HG03432 (cell line): ENCODE measurements at regions not wholly inside any gene's neighbourhood (a gene's known extent, or its start where the extent isn't known, plus 50 kb on each side); places are given as distances from the start of the nearest gene placed in this dataset.

Experiments
- ATAC-seq: cut with Tn5 transposase; IDR thresholded peaks from one replicate; pipeline ENCODE4 v1.9.1; 2021; ENCODE audit warnings: mild to moderate bottlenecking, moderate library complexity; ENCODE audit not compliant: unreplicated experiment

DNA sequence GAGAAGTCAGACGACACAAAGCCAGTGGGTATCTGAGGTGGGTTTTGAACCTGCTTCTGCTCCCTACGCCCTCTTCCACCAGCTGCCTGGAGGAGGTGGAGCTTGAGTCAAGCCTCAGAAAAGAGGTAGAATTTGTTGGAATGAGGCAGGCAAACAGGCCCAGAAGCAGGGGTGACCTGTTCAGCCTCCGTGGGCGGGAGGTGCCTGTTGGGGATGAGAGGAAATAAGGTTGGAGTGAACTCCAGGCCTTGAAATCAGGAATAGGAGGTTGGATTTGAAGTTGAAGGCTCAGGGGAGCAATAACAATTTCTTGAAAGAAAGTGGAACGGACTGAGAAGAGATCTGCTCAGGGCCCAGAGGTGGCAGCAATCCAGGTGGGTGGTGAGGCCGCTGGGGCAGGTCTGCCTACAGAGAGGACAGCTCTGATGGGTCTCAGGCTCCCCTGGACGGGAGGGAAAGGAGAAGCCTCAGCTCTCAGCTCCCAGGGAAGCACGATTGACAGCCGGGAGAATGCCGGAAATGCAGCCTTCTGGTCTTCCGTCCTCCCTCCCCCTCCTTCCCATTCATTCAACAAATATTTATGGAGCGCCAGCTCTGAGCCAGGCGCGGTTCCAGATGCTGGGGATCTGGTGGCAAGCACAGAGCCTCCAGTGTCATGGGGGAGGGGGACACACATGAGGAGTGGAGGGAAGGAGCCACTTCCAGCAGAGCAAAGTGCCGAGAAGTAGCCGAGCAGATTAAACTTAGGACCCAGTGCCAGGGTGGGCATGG, 61.9 kb upstream of the CIBAR2 start:
- no peak for ATAC-seq

DNA sequence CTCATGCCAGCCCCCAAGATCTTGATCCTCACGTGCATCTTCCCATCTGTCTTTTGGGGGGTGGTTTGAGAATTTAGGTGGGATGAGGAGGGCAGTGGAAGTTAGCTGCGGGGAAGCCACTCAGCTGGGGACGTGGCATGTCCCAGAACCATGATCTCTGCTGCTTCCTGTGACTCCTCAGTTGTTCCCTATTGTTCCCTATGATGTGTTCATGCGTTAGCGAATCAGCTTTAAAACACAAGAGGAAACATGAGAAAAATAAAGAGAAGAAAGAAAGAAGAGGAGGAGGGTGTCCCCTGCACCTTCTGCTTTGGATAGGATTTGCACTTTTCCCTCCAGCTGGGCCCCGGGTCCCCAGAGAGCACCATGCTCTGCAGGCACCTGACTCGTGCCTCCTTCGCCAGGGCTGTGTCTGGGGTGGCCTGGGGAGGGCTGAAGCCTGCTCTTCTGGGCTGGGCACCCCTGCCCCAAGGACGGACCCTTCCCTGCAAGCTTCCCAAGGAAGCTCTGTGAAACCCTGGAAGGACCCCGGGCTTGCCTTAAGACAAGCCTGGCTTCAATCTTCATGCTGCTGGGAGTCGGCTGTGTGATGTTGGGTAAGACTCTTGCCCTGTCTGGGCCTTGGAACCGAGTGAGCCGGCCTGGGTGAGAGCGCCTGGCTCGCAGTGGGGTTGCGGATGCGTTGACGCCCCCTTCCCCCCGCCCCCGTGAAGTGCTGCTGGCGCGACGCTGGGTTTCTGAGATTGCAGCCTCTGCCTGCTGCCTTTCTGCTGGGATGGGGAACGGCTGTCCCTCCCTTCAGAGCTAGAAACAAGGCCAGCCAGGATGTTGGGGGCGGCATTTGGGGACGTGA, 62.8 kb upstream of the CIBAR2 start:
- ATAC-seq, result no peak

DNA sequence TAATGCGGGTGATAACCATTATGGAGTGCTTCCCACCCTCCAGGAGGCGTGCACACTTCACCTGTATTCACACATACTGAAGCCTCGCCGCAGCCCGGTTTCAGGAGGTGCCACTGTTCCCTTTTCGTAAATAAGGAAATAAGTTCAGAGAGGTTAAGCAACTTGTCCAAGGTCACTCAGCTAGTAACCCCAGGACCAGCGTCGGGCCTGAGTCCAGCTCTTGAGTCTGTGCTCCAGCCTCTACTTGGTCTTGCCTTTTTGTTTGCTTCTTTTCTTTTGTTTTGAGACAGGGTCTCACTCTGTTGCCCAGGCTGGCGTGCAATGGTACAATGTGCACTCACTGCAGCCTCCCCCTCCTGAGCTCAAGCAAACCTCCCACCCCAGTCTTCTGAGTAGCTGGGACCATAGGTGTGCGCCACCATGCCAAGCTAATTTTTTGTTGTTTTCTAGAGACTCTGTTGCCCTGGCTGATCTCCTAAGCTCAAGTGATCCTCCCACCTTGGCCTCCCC, 63.5 kb upstream of the CIBAR2 start:
- ATAC-seq, result no peak

DNA sequence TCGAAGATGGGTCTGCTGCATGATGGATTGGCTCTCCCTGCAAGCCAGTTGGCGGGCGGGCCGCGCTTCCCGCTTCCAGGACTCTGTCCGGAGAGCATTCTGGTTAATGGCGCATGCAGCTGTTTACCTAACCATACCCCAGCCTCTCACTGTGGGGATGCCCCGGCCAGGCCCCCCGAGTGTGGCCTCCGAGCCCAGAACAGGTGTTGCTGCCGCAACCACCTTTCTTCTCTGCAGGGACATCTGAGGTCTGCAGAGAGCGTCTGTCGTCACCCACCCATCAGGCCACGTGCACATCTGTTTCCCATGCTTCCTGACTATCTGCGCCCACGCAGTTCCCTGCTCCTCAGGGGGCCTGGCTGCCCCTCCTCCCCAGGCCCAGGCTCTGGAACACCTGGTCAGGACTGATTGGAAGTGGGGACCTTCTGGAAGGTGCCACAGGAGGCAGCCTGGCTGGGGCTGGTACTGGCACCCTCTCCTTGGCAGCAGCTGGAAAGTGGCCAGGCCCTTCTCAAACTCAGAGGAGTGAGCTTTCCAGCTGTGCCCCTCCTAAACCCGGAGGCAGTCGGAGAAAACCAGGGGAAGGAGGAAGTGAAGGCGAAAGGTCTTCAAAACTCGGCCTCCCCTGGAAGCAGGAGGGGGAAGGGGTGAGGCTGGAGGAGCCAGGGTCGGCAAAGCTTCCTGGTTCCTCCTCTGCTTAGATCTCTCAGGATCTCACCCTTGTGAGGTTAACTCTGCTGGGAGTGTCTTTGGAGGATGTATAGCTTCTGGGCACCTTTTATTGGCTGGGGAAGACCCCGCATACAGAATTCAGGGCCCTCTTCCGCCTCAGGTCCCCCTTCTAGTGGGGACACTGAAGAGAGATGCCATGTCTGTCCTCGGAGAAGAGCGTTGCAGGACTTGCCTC, 64.5 kb upstream of the CIBAR2 start:
- no peak for ATAC-seq

DNA sequence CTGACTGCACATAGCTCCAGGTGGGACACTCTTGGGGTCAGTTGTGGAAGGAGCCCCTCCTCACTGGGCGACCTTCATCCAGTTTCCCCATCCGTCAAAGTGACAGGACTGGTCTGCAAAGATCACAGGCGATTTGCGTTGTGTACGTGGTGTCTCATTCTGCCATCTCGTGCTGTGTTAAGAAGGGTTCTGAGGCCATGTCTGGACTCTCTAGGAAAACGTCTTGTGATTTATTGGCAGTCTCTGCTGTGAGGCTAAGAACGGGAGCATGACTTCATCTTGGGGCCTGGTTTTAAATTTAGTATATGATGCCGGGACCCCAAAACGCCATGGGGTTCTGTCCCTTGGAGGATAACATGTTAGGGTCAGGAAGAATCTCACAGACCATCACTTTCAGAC, 65.2 kb upstream of the CIBAR2 start:
- ATAC-seq, result no peak

DNA sequence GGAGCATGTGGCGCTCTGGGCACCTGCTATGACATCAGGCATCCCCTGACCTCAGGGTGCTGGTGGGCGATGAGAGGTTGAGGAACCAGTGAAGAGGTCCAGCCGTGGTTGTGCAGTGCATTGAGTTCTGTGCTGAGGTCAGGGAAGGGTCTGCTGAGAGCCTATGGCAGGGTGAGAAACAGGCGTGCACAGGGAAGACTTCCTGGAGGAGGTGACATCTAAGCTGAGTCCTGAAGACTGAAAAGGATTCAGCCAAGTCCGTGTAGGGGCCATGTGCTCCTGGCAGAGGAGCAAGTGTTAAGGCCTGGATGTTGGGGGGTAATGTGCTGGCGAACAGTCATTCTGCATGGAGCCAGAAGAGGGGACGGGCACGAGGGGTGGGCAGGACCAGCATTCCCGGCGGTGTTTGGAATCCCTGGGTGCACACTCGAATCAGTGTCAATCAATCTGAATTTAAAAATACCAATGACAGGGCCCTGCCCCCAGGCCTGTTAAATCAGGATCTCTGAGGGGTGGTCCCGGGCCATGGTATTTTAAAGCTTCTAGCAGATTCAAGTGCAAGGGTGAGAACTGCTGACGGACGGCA, 65.8 kb upstream of the CIBAR2 start:
- ATAC-seq, result no peak

DNA sequence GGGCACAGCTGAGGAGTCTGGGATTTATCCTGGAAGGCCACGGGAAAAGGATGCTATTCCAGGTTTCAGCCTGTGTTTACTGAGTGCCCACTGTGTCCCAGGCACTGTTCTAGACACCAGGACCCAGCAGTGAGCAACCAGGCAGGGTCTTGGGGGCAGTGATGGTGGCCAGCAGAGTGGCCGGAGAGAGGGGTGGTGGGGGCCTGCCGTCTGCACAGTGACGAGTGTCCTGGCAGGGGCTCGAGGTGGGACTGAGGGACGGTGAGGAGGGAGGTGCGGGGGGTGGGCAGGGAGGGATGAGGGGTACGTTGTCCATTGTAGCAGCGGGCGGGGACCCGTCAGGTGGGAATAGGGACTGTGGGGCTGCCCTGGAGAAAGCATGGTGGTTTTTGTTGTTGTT, 66.3 kb upstream of the CIBAR2 start:
- ATAC-seq, result no peak

DNA sequence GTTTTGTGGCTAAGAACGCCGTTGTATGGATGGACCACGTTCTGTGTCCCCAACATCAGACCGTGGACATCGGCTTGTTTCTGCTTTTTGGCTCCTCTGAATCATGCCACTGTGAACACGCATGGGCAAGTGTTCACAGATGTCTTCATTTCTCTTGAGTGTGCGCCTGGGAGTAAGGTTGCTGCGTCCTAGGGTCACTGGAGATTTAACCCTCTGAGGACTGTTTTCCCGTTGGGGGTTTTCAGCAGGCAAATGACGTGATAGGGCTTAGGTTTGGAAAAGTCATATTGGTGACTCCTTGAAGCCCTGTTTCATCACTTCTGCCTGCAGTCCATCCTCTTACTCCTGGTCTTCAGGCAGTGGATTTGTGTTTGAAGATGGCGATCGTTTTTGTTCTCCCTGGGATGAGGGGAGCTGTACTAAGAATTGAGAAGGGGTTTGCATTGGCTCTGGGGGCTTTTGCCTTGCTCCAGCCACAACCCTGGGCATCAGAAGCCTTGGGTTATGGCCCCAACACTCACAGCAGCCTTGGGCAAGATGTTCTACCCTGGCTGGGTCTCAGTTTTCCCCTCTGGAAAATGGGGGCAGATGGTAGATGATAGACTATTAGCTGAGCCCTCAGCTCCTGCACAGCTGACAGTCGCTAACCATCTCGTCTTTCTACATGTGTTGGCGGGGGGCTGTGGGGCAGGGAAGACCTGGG, 67.2 kb upstream of the CIBAR2 start:
- no peak for ATAC-seq

DNA sequence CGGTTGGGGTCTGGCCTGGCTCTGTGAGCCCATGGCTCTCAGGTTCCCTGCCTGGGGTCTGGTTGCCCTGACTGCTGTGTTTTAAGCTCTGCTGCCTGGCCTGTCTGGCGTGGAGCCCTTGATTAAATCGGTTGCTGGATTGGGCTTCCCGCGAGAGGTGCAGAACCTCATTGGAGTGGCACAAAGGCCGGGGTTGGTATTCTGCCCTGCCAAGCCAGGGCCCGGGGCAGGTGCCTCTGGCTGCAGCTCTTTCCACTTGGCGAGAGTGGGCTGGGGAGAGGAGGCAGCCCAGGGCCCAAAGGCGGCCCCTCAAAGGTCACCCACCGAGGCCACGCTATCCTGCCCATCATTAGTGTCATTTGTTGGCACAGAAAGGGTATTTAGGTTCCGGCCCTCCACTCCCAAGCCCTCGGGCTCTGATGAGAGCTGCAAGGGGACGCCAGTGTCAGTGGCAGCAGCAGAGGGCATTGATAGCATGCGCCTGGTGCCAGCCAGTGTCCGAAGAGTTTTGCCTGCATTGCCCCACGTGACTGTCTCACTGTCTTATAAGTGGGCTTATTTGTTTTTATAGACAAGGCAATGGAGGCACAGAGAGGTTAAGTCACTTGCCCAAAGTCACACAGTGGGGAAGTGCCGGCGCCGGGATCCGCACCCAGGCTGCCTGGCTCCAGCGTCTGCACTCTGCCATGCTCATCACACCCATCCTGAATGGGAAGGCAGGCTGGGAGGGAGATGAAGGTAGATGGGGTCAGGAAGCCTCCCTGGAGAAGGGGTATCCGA, 68.0 kb upstream of the CIBAR2 start:
- no peak for ATAC-seq

DNA sequence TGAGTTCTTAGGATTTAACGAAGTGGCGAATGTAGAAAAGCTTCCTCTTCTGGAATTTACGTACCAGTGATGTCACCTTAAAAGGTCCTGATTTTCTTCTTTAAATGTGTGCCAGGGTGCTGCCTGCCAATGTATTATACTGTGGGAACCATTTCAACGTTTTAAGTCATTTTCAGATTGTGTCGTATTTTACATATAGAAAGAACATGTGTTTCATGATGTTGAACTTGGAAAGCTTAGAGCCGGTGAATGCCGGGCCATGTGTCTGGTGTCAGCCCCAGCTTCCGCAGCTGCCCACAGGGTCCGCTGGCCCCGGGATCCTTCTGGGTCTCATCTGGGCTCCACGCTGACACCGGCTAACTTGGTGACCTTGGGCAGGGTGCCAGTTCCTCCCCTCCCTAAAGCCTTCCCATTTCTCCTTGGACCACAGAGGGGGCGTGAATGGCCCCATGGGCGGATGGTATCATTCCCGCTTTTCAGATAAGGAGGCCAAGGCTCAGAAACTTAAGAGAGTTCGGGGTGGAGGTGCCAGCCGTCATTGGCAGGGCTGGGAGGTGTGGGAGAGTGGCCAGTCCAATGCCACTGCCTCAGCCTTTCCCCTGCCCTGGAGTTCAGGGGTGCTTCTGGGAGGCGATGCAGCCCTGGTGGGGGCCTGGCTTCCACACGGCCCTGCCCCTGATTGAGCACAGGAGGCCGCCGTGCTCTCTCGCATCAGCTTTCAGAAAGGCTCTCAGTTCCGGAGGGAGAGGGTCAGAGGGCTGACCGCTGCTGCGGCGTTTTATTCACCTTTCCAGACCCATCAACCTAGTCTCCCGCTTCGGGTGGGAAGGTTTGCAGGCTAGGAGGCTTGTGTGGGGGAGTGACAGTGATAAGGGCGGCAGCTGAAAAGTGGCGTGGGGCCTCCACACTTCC, 68.8 kb upstream of the CIBAR2 start:
- ATAC-seq, result no peak

DNA sequence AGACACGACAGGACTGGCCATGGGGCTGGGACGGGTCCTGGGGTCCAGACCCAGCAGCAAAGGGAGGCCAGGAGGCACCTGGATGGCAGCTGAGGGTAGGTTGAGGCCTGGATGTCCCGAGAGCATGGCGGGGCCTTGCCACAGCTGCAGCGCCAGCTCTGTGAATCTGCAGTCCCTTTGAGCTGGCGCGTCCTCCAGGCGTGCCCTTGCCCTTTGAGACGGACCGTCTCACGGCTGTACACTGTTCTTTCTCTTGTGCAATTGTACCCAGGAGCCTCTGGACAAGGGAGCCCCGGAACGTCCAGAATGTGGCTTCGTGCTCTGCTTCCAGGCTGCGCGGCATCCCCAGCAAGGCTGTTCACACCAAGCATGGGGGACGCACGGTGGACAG, 69.5 kb upstream of the CIBAR2 start:
- no peak for ATAC-seq

DNA sequence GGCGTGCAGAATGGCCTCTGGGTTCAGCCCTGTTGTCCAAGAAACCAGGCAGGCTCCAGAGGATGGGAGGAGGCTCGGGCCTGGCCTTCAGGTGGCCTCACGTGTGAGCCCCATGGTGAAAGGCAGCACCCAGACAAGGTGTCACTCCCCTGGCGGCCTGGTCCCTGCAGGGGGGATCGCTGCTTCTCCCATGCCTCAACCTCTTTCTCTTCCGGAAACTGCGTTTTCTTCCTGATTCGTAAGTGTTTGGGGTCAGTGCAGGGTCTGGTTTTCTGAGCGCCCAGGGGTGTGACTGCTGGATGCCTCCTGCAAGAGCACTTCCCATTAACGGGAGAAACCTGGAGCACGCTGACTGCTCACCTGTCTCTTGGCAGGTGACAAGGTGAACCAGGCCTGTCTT, 70.0 kb upstream of the CIBAR2 start:
- ATAC-seq, result no peak

DNA sequence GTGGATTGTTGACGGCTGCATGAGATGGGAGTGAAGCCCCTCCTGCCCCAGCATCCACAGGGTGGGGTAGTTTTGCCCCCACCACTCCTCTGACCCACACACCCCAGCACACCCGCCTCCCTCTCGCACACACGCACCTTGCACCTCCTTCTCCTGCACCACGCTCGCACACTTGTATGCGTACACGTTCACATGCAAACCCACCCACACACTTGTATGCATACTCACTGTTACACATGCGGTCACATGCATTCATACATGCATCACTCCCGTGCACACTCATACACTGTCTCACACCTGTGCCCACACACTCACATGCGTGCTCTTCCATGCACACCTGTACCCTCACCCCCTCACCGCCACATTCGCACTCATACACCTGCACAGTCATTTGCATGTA, 70.5 kb upstream of the CIBAR2 start:
- ATAC-seq, result no peak

DNA sequence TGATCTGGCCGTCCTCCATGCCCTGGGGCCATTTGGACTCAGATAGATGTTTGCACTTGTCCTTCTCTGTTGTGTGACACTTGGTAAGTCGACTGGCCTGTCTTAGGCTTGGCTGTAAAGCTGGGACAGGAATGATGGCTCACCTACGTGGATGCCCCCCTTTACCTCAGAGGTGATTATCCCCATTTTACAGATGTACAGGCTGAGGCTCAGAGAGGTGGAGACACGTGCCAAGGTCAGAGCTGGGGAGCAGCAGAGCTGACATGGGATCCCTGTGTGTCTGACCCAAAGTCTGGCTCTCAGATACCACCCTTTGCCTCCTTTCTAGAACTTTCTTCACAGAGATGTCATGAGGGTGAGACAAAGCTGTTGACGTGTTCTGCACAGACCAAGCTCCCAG, 71.3 kb upstream of the CIBAR2 start:
- no peak for ATAC-seq

DNA sequence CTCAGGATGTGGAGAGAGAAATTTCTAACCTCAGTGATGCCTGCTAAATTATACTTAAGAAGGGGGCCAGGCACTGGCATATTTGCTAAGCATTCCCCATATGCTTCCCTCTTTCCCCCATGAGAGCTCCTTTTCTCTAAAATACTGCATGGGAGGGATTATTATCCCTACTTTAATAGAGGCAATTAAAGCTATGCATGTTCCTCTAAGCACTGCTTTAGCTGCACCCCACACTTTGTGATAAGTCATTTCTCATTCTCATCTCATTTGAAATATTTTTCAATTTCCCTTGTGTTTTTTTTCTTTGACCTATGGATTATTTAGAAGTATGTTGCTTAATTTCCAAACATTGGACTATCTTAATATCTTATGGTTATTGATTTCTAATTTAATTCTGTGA, 72.1 kb upstream of the CIBAR2 start:
- ATAC-seq, result no peak

DNA sequence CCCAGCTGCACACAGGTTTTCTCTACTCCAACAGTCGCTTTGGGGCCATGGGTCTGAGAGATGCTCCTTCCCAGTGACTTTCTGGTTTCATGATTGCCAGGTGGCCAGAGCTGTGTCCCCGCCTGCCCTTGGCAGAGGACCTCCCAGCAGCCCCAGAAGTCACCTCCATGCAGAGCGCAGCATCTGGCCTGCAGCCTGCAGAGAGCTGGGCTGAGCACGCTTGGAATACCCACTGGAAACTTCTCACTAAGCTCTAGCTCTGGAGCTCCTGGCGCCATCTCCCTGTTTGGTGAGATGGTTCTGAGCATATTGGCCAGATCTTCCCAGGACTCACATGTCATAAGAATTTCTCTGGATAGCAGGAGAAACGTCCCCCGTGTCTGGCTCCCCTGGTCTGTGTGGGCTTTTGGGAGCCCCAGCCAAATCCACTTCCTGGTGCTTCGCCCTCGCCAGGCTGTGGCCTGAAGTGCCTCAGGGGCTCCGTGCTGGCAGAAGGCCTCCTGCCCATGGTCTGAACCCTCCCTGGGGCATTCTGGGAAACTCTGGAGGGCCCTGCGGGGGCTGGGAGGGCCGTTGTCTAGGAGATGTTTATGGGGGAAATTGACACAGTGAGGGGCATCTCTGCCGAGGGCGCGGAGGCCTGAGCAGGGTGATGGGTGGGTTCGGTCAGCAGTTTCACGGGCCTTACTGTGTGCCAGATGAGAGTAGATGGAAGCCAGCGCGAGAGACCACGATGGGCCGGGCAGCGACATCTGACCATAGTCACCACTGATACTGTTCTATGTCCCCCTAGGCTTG, 73.2 kb upstream of the CIBAR2 start:
- no peak for ATAC-seq

DNA sequence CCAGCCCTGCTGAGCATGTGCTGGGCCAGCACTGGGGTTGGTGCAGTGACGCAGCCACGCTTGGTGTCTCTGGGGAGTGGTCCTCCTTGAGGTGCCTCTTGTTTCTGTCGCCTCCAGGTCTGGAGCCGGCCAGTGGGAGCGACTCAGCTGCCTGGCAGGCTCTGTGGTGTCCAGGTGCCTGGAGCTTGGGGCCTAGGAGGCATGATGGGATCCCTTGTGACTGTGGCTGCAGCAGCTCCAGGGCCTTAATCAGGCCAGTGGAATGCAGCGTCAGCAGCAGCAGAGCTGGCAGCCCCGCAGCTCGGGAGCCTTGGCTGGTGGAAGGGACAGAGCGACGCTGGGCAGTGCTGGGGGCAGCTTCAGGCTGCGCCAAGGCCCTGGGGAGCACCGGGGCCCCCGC, 74.7 kb upstream of the CIBAR2 start:
- ATAC-seq, result no peak

DNA sequence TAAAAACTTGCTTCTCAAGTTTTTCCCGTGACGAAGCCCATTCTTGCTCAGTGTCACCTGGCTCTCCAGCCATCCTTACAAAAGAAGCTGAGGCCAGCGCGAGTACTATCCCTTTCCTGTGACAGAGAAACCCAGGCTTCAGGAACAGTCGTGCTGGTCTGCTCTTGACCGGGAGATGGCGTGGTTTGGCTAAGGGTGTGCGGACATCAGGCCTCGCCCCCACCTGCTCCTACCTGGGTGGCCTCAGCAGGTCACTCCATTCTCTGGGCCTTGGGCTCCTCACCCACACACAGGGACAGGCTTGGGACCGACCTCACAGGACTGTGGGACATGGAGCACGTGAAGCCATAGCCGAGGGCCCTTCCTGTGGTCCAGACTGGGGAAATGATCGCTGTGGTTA, 75.2 kb upstream of the CIBAR2 start:
- no peak for ATAC-seq
